ENCODE measurements at regions not wholly inside any gene's neighbourhood (a gene's known extent, or its start where the extent isn't known, plus 50 kb on each side); places are given as distances from the start of the nearest gene placed in this dataset.

DNA sequence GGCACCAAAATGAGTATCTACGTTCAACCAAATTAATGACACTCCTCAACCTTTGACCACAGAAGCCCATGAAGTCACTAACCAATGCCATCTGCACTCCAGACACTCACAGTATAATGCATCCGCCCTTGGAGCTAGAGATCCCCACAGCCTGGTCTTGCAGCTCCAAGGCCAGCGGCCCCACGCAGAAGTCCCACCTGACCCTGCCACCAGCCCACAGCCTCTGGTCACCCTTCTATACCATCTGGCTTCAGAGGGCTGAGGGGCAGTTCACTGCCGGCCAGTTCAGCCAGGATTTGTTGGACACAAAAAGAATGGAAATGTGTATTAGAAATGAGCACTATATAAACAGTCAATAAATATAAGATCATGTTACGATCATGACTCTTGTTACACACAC is 211.2 kb downstream of the RRAGC start:
- TF ChIP-seq, protein P1, sequence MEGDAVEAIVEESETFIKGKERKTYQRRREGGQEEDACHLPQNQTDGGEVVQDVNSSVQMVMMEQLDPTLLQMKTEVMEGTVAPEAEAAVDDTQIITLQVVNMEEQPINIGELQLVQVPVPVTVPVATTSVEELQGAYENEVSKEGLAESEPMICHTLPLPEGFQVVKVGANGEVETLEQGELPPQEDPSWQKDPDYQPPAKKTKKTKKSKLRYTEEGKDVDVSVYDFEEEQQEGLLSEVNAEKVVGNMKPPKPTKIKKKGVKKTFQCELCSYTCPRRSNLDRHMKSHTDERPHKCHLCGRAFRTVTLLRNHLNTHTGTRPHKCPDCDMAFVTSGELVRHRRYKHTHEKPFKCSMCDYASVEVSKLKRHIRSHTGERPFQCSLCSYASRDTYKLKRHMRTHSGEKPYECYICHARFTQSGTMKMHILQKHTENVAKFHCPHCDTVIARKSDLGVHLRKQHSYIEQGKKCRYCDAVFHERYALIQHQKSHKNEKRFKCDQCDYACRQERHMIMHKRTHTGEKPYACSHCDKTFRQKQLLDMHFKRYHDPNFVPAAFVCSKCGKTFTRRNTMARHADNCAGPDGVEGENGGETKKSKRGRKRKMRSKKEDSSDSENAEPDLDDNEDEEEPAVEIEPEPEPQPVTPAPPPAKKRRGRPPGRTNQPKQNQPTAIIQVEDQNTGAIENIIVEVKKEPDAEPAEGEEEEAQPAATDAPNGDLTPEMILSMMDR (IDR thresholded peaks at IDR 0.05; ENCODE audit: poor library complexity, severe bottlenecking) = no peak
- TF ChIP-seq RAD21 (conservative IDR thresholded peaks at IDR 0.05) (no peak), POLR2AphosphoS5 (IDR thresholded peaks at IDR 0.05) (no peak), EP300 (conservative IDR thresholded peaks at IDR 0.05; ENCODE audit: poor library complexity, severe bottlenecking) (no peak), TAF1 (IDR thresholded peaks at IDR 0.05; ENCODE audit: low read depth) (no peak), EZH2 (IDR thresholded peaks at IDR 0.05; ENCODE audit: borderline replicate concordance, insufficient read depth, low read length, poor library complexity, severe bottlenecking) (no peak), SMC3 (conservative IDR thresholded peaks at IDR 0.05; ENCODE audit: poor library complexity) (no peak), MXI1 (conservative IDR thresholded peaks at IDR 0.05; ENCODE audit: poor library complexity, severe bottlenecking) (no peak)
- TF ChIP-seq, protein P2, sequence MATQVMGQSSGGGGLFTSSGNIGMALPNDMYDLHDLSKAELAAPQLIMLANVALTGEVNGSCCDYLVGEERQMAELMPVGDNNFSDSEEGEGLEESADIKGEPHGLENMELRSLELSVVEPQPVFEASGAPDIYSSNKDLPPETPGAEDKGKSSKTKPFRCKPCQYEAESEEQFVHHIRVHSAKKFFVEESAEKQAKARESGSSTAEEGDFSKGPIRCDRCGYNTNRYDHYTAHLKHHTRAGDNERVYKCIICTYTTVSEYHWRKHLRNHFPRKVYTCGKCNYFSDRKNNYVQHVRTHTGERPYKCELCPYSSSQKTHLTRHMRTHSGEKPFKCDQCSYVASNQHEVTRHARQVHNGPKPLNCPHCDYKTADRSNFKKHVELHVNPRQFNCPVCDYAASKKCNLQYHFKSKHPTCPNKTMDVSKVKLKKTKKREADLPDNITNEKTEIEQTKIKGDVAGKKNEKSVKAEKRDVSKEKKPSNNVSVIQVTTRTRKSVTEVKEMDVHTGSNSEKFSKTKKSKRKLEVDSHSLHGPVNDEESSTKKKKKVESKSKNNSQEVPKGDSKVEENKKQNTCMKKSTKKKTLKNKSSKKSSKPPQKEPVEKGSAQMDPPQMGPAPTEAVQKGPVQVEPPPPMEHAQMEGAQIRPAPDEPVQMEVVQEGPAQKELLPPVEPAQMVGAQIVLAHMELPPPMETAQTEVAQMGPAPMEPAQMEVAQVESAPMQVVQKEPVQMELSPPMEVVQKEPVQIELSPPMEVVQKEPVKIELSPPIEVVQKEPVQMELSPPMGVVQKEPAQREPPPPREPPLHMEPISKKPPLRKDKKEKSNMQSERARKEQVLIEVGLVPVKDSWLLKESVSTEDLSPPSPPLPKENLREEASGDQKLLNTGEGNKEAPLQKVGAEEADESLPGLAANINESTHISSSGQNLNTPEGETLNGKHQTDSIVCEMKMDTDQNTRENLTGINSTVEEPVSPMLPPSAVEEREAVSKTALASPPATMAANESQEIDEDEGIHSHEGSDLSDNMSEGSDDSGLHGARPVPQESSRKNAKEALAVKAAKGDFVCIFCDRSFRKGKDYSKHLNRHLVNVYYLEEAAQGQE (IDR thresholded peaks at IDR 0.05; ENCODE audit: borderline replicate concordance) = no peak

Measured in neural cell (in vitro differentiated cells).